PC-3 (cell line): ENCODE measurements at regions not wholly inside any gene's neighbourhood (a gene's known extent, or its start where the extent isn't known, plus 50 kb on each side); places are given as distances from the start of the nearest gene placed in this dataset.

Experiments
- ATAC-seq: fragments of 200-7000 bp; cut with Tn5 transposase; 2 replicates; pipeline ENCODE4 v1.9.1; 2020; ENCODE audit warnings: mild to moderate bottlenecking, moderate library complexity
- BruUV-seq: library from RNA; stranded (reverse); fragments of 400-500 nt; replicated peaks from 2 replicates; lab custom pipeline; 2021; lab: Mats Ljungman, UMichigan
- CTCF ChIA-PET: fragments of 300-600 bp; sonication (Branson Sonifier 250); formaldehyde crosslinking; loops from one replicate; lab custom pipeline; 2022; ENCODE audit warnings: antibody characterized with exemption; lab: Charles Lee
- POLR2A ChIA-PET: fragments of 300-600 bp; sonication (Branson Sonifier 250); formaldehyde crosslinking; loops from one replicate; lab custom pipeline; 2022; ENCODE audit warnings: antibody characterized with exemption; ENCODE audit not compliant: unreplicated experiment; lab: Charles Lee
- DNase-seq: peaks from one replicate; pipeline ENCODE4 v3.0.0-alpha.2; 2015
- H2AFZ ChIP-seq: fragments of 300-600 bp; sonication (generic); 2 replicates; pipeline ENCODE4 v1.6.0; 2016; ENCODE audit warnings: antibody characterized with exemption, low read length
- H3F3A ChIP-seq: fragments of 300-600 bp; sonication (generic); one replicate; pipeline ENCODE4 v1.6.0; 2017; ENCODE audit warnings: antibody characterized with exemption, low read length, control low read depth, mild to moderate bottlenecking; ENCODE audit not compliant: unreplicated experiment
- H3K27ac ChIP-seq: fragments of 300-600 bp; sonication (generic); 2 replicates; pipeline ENCODE4 v1.5.1; 2016; ENCODE audit warnings: mild to moderate bottlenecking, low read length
- H3K27me3 ChIP-seq: fragments of 300-600 bp; sonication (generic); 2 replicates; pipeline ENCODE4 v1.6.1; 2016; ENCODE audit warnings: low read length, mixed read lengths
- H3K36me3 ChIP-seq: fragments of 300-600 bp; sonication (generic); 2 replicates; pipeline ENCODE4 v1.6.1; 2016; ENCODE audit warnings: low read depth, mixed run types, low read length, mixed read lengths
- H3K4me1 ChIP-seq: fragments of 300-600 bp; sonication (generic); 2 replicates; pipeline ENCODE4 v1.5.1; 2016; ENCODE audit warnings: low read length; ENCODE audit not compliant: insufficient read depth
- H3K4me2 ChIP-seq: fragments of 300-600 bp; sonication (generic); 2 replicates; pipeline ENCODE4 v1.6.0; 2016; ENCODE audit warnings: low read length
- H3K4me3 ChIP-seq: fragments of 300-600 bp; sonication (generic); 2 replicates; pipeline ENCODE4 v1.5.1; 2016; ENCODE audit warnings: mild to moderate bottlenecking, low read length, mixed read lengths
- H3K79me2 ChIP-seq: fragments of 300-600 bp; sonication (generic); 2 replicates; pipeline ENCODE4 v1.6.1; 2017; ENCODE audit warnings: low read length, mixed read lengths
- H3K9ac ChIP-seq: fragments of 300-600 bp; sonication (generic); 2 replicates; pipeline ENCODE4 v1.6.0; 2016; ENCODE audit warnings: mild to moderate bottlenecking, low read length
- H3K9me2 ChIP-seq: fragments of 300-600 bp; sonication (generic); replicated peaks from 2 replicates; pipeline ENCODE4 v1.6.1; 2016; ENCODE audit warnings: mixed run types, low read length, mixed read lengths
- H3K9me3 ChIP-seq: fragments of 300-600 bp; sonication (generic); 2 replicates; pipeline ENCODE4 v1.6.1; 2016; ENCODE audit warnings: low read length, mixed read lengths
- H4K20me1 ChIP-seq: fragments of 300-600 bp; sonication (generic); 2 replicates; pipeline ENCODE4 v1.6.1; 2016; ENCODE audit warnings: low read length, mixed read lengths
- EZH2 ChIP-seq: fragments of 300-600 bp; sonication (generic); IDR thresholded peaks from one replicate; pipeline ENCODE4 v1.6.1; 2017; ENCODE audit warnings: antibody characterized with exemption, mild to moderate bottlenecking, low read length; ENCODE audit not compliant: unreplicated experiment
- EZH2phosphoT487 ChIP-seq: fragments of 300-600 bp; sonication (generic); IDR thresholded peaks from 2 replicates; pipeline ENCODE4 v1.6.1; 2018; ENCODE audit warnings: mild to moderate bottlenecking, antibody characterized with exemption, low read length, borderline replicate concordance
- intact Hi-C: fragments of 100-400 bp; cut with micrococcal nuclease; formaldehyde crosslinking; loops from 2 replicates; pipeline ENCODE4 v1.9.0; 2023
- TF ChIP-seq, protein P1 (sequence below): fragments of 300-600 bp; sonication (generic); conservative IDR thresholded peaks from 2 replicates; pipeline ENCODE4 v1.5.1; 2017; ENCODE audit warnings: antibody characterized with exemption, low read depth, mild to moderate bottlenecking, low read length

DNA sequence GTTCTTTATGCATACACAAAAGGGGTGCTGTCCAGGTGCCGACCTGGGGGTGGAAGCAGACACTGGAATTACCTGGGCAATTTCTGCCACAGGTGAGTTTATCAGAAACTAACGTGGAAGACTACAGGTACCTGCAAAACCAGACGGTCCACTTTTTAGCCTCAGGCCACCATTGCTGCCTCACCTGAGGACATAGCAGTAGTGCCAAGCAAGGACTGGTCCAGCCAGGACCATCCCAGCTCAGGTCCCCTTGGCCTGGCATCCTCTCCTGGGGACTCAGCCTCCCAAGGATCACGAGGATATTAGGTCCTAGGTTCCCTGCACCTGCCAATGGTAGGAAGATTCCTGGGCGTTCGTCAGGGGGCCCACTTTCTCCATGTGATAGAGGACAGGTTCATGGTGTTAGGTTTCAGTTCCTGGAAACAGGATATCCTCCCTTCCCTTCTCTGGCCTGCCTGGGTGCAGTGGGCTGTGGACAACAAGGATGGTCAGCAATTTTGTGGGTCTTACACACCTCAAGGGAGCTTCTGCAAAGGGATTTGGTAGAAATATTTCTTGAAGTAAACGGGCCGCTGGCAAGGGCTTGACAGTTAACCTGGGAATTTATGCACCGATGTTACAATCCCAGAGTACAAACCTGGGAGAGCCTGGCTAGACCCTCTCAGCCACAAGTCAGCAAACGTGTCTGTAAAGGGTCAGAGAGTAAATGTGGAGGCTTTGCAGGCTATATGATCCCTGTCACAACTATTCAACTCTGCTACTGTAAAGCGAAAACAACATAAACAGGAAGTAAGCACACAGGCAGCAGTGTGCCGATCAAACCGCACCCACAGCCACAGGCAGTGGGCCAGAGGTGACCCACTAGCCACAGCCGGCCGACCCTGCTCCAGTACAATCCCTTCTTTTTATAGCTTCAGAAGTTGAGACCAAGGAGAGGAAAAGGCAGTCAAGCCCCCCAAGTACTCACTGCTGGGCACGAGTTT lies 71.4 kb upstream of the RAB4A start:
- Histone ChIP-seq H3K27me3 (0 out of 2 replicates have a peak, but pooled peaks cover 3% of the 10 kb centered on the region), H3K4me2 (peak overlapping the region; percentile 23; the same call in 1 of the 2 replicates), H3K9me3 (no peaks in the 10 kb centered on the region), H3K27ac (no peak overlapping the region), H3K4me1 (peaks cover 12% of the 10 kb centered on the region), H4K20me1 (no peaks in the 10 kb centered on the region), H3K79me2 (no peaks in the 10 kb centered on the region), H3K9me2 (no peaks in the 10 kb centered on the region), H3K9ac (no peak overlapping the region), H3F3A (no peaks in the 10 kb centered on the region), H3K4me3 (no peak overlapping the region), H2AFZ (no peak overlapping the region), H3K36me3 (no peaks in the 10 kb centered on the region)
- peak; percentile 59 for DNase-seq
- BruUV-seq: no TSS peak
- ChIA-PET POLR2A (no interaction called here), CTCF (no interaction called here)
- TF ChIP-seq, protein P1, sequence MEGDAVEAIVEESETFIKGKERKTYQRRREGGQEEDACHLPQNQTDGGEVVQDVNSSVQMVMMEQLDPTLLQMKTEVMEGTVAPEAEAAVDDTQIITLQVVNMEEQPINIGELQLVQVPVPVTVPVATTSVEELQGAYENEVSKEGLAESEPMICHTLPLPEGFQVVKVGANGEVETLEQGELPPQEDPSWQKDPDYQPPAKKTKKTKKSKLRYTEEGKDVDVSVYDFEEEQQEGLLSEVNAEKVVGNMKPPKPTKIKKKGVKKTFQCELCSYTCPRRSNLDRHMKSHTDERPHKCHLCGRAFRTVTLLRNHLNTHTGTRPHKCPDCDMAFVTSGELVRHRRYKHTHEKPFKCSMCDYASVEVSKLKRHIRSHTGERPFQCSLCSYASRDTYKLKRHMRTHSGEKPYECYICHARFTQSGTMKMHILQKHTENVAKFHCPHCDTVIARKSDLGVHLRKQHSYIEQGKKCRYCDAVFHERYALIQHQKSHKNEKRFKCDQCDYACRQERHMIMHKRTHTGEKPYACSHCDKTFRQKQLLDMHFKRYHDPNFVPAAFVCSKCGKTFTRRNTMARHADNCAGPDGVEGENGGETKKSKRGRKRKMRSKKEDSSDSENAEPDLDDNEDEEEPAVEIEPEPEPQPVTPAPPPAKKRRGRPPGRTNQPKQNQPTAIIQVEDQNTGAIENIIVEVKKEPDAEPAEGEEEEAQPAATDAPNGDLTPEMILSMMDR: no peak
- TF ChIP-seq EZH2 (no peak), EZH2phosphoT487 (no peak)
- intact Hi-C loops: no loop called here
- no peak for ATAC-seq

DNA sequence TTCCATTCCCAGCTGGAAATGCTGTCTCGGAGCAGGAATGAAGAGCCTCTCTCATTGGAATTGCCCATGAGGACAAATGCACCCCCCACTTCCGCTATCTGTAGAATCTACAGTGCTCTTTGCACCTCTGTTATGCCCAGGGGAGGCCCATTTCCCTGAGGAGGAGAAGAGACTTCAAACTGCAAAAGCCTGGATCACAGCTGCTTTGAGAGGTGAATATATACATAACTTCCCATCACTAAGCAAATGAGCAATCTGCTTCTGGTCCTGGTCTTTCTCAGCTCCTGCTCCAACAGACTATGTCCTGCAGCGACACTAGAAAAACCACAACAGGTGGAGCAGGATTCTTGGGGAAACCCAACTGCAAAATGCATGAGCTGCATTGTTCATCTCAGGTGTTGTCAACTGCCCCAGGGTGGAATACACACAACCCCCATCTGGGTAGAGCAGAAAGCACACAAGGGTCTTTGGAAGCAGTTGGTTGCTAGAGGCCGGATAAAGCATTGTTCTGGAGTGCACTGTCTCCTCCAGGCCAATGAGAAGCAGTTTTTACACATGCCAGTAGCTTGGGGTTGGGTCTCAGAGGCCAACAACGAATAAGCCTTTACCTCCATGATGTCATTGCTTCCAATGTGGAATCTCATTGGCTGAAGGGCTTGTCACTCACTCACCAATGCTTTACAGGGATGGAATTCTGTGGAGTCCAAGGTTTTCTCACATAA lies 67.7 kb upstream of the RAB4A start:
- no peak for TF ChIP-seq EZH2
- TF ChIP-seq, protein P1: no peak
- TF ChIP-seq EZH2phosphoT487: no peak
- intact Hi-C loops: no loop called here
- CTCF ChIA-PET: no interaction called here
- H3K4me1 ChIP-seq: peaks cover 18% of the 10 kb centered on the region
- H3K9ac ChIP-seq: no peak overlapping the region
- POLR2A ChIA-PET: no interaction called here
- no peaks in the 10 kb centered on the region for H3K9me3 ChIP-seq
- H3K79me2 ChIP-seq: no peaks in the 10 kb centered on the region
- H3F3A ChIP-seq: no peaks in the 10 kb centered on the region
- no peak overlapping the region for H2AFZ ChIP-seq
- BruUV-seq: no TSS peak
- no peak overlapping the region for H3K4me2 ChIP-seq
- H3K4me3 ChIP-seq: no peak overlapping the region
- no peaks in the 10 kb centered on the region for H3K9me2 ChIP-seq
- H3K27ac ChIP-seq: no peak overlapping the region
- no peak for ATAC-seq
- H4K20me1 ChIP-seq: no peaks in the 10 kb centered on the region
- H3K36me3 ChIP-seq: no peaks in the 10 kb centered on the region
- H3K27me3 ChIP-seq: peaks cover 3% of the 10 kb centered on the region; the same call in 1 of the 2 replicates
- DNase-seq: peak; percentile 31
